ENCODE measurements at regions not wholly inside any gene's neighbourhood (a gene's known extent, or its start where the extent isn't known, plus 50 kb on each side); places are given as distances from the start of the nearest gene placed in this dataset.

- CTCF ChIA-PET: no interaction called here
- no peak for TF ChIP-seq NFRKB (IDR thresholded peaks at IDR 0.05)
- TF ChIP-seq SUZ12 (IDR thresholded peaks at IDR 0.05): no peak
- no peak for TF ChIP-seq CTBP1 (IDR thresholded peaks at IDR 0.05; ENCODE audit: borderline replicate concordance)
- TF ChIP-seq BHLHE40 (IDR thresholded peaks at IDR 0.05; ENCODE audit: borderline replicate concordance): no peak
- no peak for TF ChIP-seq ELF4 (IDR thresholded peaks at IDR 0.05)
- no peak for TF ChIP-seq TARDBP (IDR thresholded peaks at IDR 0.05)
- no peak for TF ChIP-seq ZNF384 (IDR thresholded peaks at IDR 0.05)
- no peak for TF ChIP-seq L3MBTL2 (conservative IDR thresholded peaks at IDR 0.05)
- no peak for TF ChIP-seq FOXK2 (IDR thresholded peaks at IDR 0.05)
- TF ChIP-seq LEF1 (IDR thresholded peaks at IDR 0.05; ENCODE audit: borderline replicate concordance): no peak
- TF ChIP-seq PKNOX1 (IDR thresholded peaks at IDR 0.05): no peak
- TF ChIP-seq SP1 (IDR thresholded peaks at IDR 0.05): no peak
- no peak for TF ChIP-seq HDGF (IDR thresholded peaks at IDR 0.05; ENCODE audit: borderline replicate concordance)
- TF ChIP-seq FOXA1 (IDR thresholded peaks at IDR 0.05): no peak
- no peak for TF ChIP-seq FOXM1 (IDR thresholded peaks at IDR 0.05; ENCODE audit: borderline replicate concordance)
- TF ChIP-seq ARNT (IDR thresholded peaks at IDR 0.05): no peak
- POLR2A ChIA-PET: no interaction called here
- DNase-seq (ENCODE audit: extremely low spot score): no peak
These were observed 163.3 kb upstream of the FAM47C start for GRCh38 chrX:36844857-36845256.

- TF ChIP-seq ZNF384 (IDR thresholded peaks at IDR 0.05) (no peak), FOXA1 (IDR thresholded peaks at IDR 0.05) (no peak), SUZ12 (IDR thresholded peaks at IDR 0.05) (no peak), FOXK2 (IDR thresholded peaks at IDR 0.05) (no peak), ARNT (IDR thresholded peaks at IDR 0.05) (no peak), FOXM1 (IDR thresholded peaks at IDR 0.05; ENCODE audit: borderline replicate concordance) (no peak), NFRKB (IDR thresholded peaks at IDR 0.05) (no peak), CTBP1 (IDR thresholded peaks at IDR 0.05; ENCODE audit: borderline replicate concordance) (no peak), HDGF (IDR thresholded peaks at IDR 0.05; ENCODE audit: borderline replicate concordance) (no peak), SP1 (IDR thresholded peaks at IDR 0.05) (no peak), PKNOX1 (IDR thresholded peaks at IDR 0.05) (no peak), LEF1 (IDR thresholded peaks at IDR 0.05; ENCODE audit: borderline replicate concordance) (no peak), ELF4 (IDR thresholded peaks at IDR 0.05) (no peak), L3MBTL2 (conservative IDR thresholded peaks at IDR 0.05) (no peak), TARDBP (IDR thresholded peaks at IDR 0.05) (no peak), BHLHE40 (IDR thresholded peaks at IDR 0.05; ENCODE audit: borderline replicate concordance) (no peak)
- ChIA-PET POLR2A (no interaction called here), CTCF (no interaction called here)
- DNase-seq (ENCODE audit: extremely low spot score): no peak
These were observed 160.7 kb upstream of the FAM47C start for GRCh38 chrX:36847496-36847895.

GRCh38 chrX:36849407-36849806 lies 158.8 kb upstream of the FAM47C start:
- CTCF ChIA-PET: no interaction called here
- DNase-seq (ENCODE audit: extremely low spot score): no peak
- POLR2A ChIA-PET: no interaction called here
- no peak for TF ChIP-seq SP1 (IDR thresholded peaks at IDR 0.05)
- TF ChIP-seq CTBP1 (IDR thresholded peaks at IDR 0.05; ENCODE audit: borderline replicate concordance): no peak
- TF ChIP-seq NFRKB (IDR thresholded peaks at IDR 0.05): no peak
- no peak for TF ChIP-seq PKNOX1 (IDR thresholded peaks at IDR 0.05)
- no peak for TF ChIP-seq LEF1 (IDR thresholded peaks at IDR 0.05; ENCODE audit: borderline replicate concordance)
- no peak for TF ChIP-seq HDGF (IDR thresholded peaks at IDR 0.05; ENCODE audit: borderline replicate concordance)
- TF ChIP-seq ARNT (IDR thresholded peaks at IDR 0.05): no peak
- TF ChIP-seq FOXA1 (IDR thresholded peaks at IDR 0.05): no peak
- TF ChIP-seq SUZ12 (IDR thresholded peaks at IDR 0.05): no peak
- TF ChIP-seq BHLHE40 (IDR thresholded peaks at IDR 0.05; ENCODE audit: borderline replicate concordance): no peak
- TF ChIP-seq ZNF384 (IDR thresholded peaks at IDR 0.05): no peak
- no peak for TF ChIP-seq TARDBP (IDR thresholded peaks at IDR 0.05)
- no peak for TF ChIP-seq L3MBTL2 (conservative IDR thresholded peaks at IDR 0.05)
- no peak for TF ChIP-seq FOXM1 (IDR thresholded peaks at IDR 0.05; ENCODE audit: borderline replicate concordance)
- TF ChIP-seq FOXK2 (IDR thresholded peaks at IDR 0.05): no peak
- no peak for TF ChIP-seq ELF4 (IDR thresholded peaks at IDR 0.05)

GRCh38 chrX:36856849-36857248 lies 151.3 kb upstream of the FAM47C start:
- POLR2A ChIA-PET: no interaction called here
- CTCF ChIA-PET: no interaction called here
- DNase-seq (ENCODE audit: extremely low spot score): no peak
- no peak for TF ChIP-seq L3MBTL2 (conservative IDR thresholded peaks at IDR 0.05)
- no peak for TF ChIP-seq TARDBP (IDR thresholded peaks at IDR 0.05)
- TF ChIP-seq ZNF384 (IDR thresholded peaks at IDR 0.05): no peak
- TF ChIP-seq ELF4 (IDR thresholded peaks at IDR 0.05): no peak
- TF ChIP-seq CTBP1 (IDR thresholded peaks at IDR 0.05; ENCODE audit: borderline replicate concordance): no peak
- TF ChIP-seq FOXA1 (IDR thresholded peaks at IDR 0.05): no peak
- TF ChIP-seq NFRKB (IDR thresholded peaks at IDR 0.05): no peak
- TF ChIP-seq SUZ12 (IDR thresholded peaks at IDR 0.05): no peak
- TF ChIP-seq FOXM1 (IDR thresholded peaks at IDR 0.05; ENCODE audit: borderline replicate concordance): no peak
- no peak for TF ChIP-seq BHLHE40 (IDR thresholded peaks at IDR 0.05; ENCODE audit: borderline replicate concordance)
- TF ChIP-seq ARNT (IDR thresholded peaks at IDR 0.05): no peak
- no peak for TF ChIP-seq HDGF (IDR thresholded peaks at IDR 0.05; ENCODE audit: borderline replicate concordance)
- no peak for TF ChIP-seq SP1 (IDR thresholded peaks at IDR 0.05)
- no peak for TF ChIP-seq FOXK2 (IDR thresholded peaks at IDR 0.05)
- TF ChIP-seq PKNOX1 (IDR thresholded peaks at IDR 0.05): no peak
- TF ChIP-seq LEF1 (IDR thresholded peaks at IDR 0.05; ENCODE audit: borderline replicate concordance): no peak

- TF ChIP-seq FOXM1 (IDR thresholded peaks at IDR 0.05; ENCODE audit: borderline replicate concordance) (no peak), BHLHE40 (IDR thresholded peaks at IDR 0.05; ENCODE audit: borderline replicate concordance) (no peak), CTBP1 (IDR thresholded peaks at IDR 0.05; ENCODE audit: borderline replicate concordance) (no peak), SP1 (IDR thresholded peaks at IDR 0.05) (no peak)
- DNase-seq (ENCODE audit: extremely low spot score): no peak
- ChIA-PET CTCF (no interaction called here), POLR2A (no interaction called here)
These were observed 148.9 kb upstream of the FAM47C start for GRCh38 chrX:36859231-36859630.
